H1 (cell line): ENCODE measurements at regions not wholly inside any gene's neighbourhood (a gene's known extent, or its start where the extent isn't known, plus 50 kb on each side); places are given as distances from the start of the nearest gene placed in this dataset.

Experiments used
- CTCF ChIA-PET: fragments of 300-600 bp; sonication (Branson Sonifier 250); formaldehyde crosslinking; loops from one replicate; lab custom pipeline; 2021; ENCODE audit not compliant: partially characterized antibody; lab: Charles Lee
- POLR2A ChIA-PET: fragments of 300-600 bp; sonication (Branson Sonifier 250); formaldehyde crosslinking; loops from one replicate; lab custom pipeline; 2021; ENCODE audit warnings: inconsistent platforms; ENCODE audit not compliant: partially characterized antibody; lab: Charles Lee
- DNase-seq, 2 experiments: peaks; one replicate each; pipeline versions ENCODE4 v3.0.0 to v3.0.0-alpha.2; 2010 to 2022; ENCODE audit warnings: low spot score in 2 of 2, low read depth in 1 of 2, mixed read lengths in 1 of 2
- FAIRE-seq: peaks from 2 replicates; lab custom pipeline; 2011; peaks lifted over from hg19 to GRCh38; lab: Jason Lieb, UNC
- H2AFZ ChIP-seq: 2 replicates; pipeline ENCODE4 v1.8.1; 2012; ENCODE audit warnings: low read length, inconsistent platforms
- H2AK5ac ChIP-seq: 2 replicates; pipeline ENCODE4 v1.6.1; 2013; ENCODE audit warnings: low read depth, low read length
- H2BK120ac ChIP-seq: replicated peaks from 2 replicates; pipeline ENCODE3; 2013; ENCODE audit warnings: low read depth, low read length, inconsistent platforms
- H2BK12ac ChIP-seq: 2 replicates; pipeline ENCODE4 v1.6.1; 2013; ENCODE audit warnings: low read depth, low read length
- H2BK15ac ChIP-seq: 2 replicates; pipeline ENCODE4 v1.6.1; 2013; ENCODE audit warnings: low read length
- H2BK20ac ChIP-seq: 2 replicates; pipeline ENCODE4 v1.6.1; 2013; ENCODE audit warnings: low read length
- H2BK5ac ChIP-seq: 2 replicates; pipeline ENCODE4 v1.6.1; 2013; ENCODE audit warnings: low read depth, low read length
- H3K14ac ChIP-seq: 2 replicates; pipeline ENCODE4 v1.6.1; 2013; ENCODE audit warnings: inconsistent platforms; ENCODE audit not compliant: insufficient read length
- H3K18ac ChIP-seq: 2 replicates; pipeline ENCODE4 v1.6.1; 2013; ENCODE audit warnings: low read length; ENCODE audit errors: extremely low read depth
- H3K23ac ChIP-seq: 2 replicates; pipeline ENCODE4 v1.6.1; 2013; ENCODE audit warnings: inconsistent platforms; ENCODE audit not compliant: insufficient read length
- H3K23me2 ChIP-seq: 2 replicates; pipeline ENCODE4 v1.6.1; 2013; ENCODE audit warnings: low read depth, low read length
- H3K27ac ChIP-seq: 2 replicates; pipeline ENCODE4 v1.6.1; 2011; ENCODE audit warnings: low read depth, low read length, inconsistent platforms
- H3K27me3 ChIP-seq, 4 experiments: replicated peaks in 1 of 4; 1 replicate in 1 of 4; 2 replicates in 3 of 4; pipeline versions ENCODE4 v1.6.1 to v1.8.1; 2011 to 2013; ENCODE audit warnings: low read length in 3 of 4, mild to moderate bottlenecking in 3 of 4, inconsistent platforms in 2 of 4, mixed read lengths in 2 of 4, moderate library complexity in 1 of 4; ENCODE audit not compliant: control insufficient read depth in 3 of 4, insufficient read depth in 3 of 4; ENCODE audit errors: extremely low read depth in 1 of 4
- H3K36me3 ChIP-seq, 4 experiments: 2 replicates each; pipeline versions ENCODE4 v1.6.1 to v1.8.1; 2011 to 2013; ENCODE audit warnings: mild to moderate bottlenecking in 4 of 4, low read length in 3 of 4, moderate library complexity in 2 of 4, control low read depth in 1 of 4, inconsistent platforms in 1 of 4; ENCODE audit not compliant: insufficient read depth in 4 of 4, control insufficient read depth in 2 of 4
- H3K4ac ChIP-seq: replicated peaks from 2 replicates; pipeline ENCODE3; 2013; ENCODE audit warnings: low read length, low read depth, mixed read lengths, inconsistent platforms; ENCODE audit not compliant: insufficient read length
- H3K4me1 ChIP-seq, 4 experiments: replicated peaks in 1 of 4; 1 replicate in 1 of 4; 2 replicates in 3 of 4; pipeline versions ENCODE4 v1.6.1 to v1.8.1; 2011 to 2013; ENCODE audit warnings: low read length in 3 of 4, inconsistent platforms in 2 of 4, mixed read lengths in 1 of 4; ENCODE audit not compliant: insufficient read depth in 4 of 4, control insufficient read depth in 3 of 4
- H3K4me2 ChIP-seq, 2 experiments: 2 replicates each; pipeline versions ENCODE4 v1.6.1 to v1.8.1; 2011 to 2013; ENCODE audit warnings: low read depth in 2 of 2, low read length in 2 of 2, control low read depth in 1 of 2, inconsistent platforms in 1 of 2, mild to moderate bottlenecking in 1 of 2; ENCODE audit not compliant: insufficient read depth in 1 of 2
- H3K4me3 ChIP-seq, 4 experiments: fragments of 200-600, 300-600 bp in 1 of 4; sonication (generic), shearing (Covaris generic), sonication (Bioruptor Twin) in 1 of 4; 2 replicates each; pipeline versions ENCODE4 v1.5.1 to v1.8.1; 2011 to 2016; ENCODE audit warnings: low read length in 4 of 4, low read depth in 3 of 4, control low read depth in 2 of 4, inconsistent platforms in 2 of 4, mild to moderate bottlenecking in 2 of 4, mixed read lengths in 1 of 4, moderate library complexity in 1 of 4; ENCODE audit not compliant: insufficient read depth in 2 of 4; ENCODE audit errors: extremely low read depth in 1 of 4
- H3K56ac ChIP-seq: replicated peaks from 2 replicates; pipeline ENCODE3; 2013; ENCODE audit warnings: low read depth, mild to moderate bottlenecking, mixed read lengths, low read length, inconsistent platforms; ENCODE audit not compliant: insufficient read length
- H3K79me1 ChIP-seq: 2 replicates; pipeline ENCODE4 v1.6.1; 2013; ENCODE audit warnings: low read depth, low read length, control low read depth
- H3K79me2 ChIP-seq, 2 experiments: 2 replicates each; pipeline versions ENCODE4 v1.6.1 to v1.8.1; 2012 to 2013; ENCODE audit warnings: low read length in 2 of 2, mild to moderate bottlenecking in 2 of 2, inconsistent platforms in 1 of 2; ENCODE audit not compliant: insufficient read depth in 2 of 2, control insufficient read depth in 1 of 2
- H3K9ac ChIP-seq, 4 experiments: replicated peaks in 1 of 4; 1 replicate in 1 of 4; 2 replicates in 3 of 4; pipeline versions ENCODE4 v1.6.1 to v1.8.1; 2011 to 2013; ENCODE audit warnings: low read depth in 3 of 4, low read length in 3 of 4, control low read depth in 2 of 4, mild to moderate bottlenecking in 2 of 4, moderate library complexity in 2 of 4, inconsistent platforms in 1 of 4; ENCODE audit errors: extremely low read depth in 1 of 4
- H3K9me3 ChIP-seq, 2 experiments: 2 replicates each; pipeline versions ENCODE4 v1.6.1 to v1.8.1; 2012 to 2013; ENCODE audit warnings: mild to moderate bottlenecking in 2 of 2, moderate library complexity in 2 of 2, control low read depth in 1 of 2, inconsistent platforms in 1 of 2, low read depth in 1 of 2, low read length in 1 of 2, mixed read lengths in 1 of 2; ENCODE audit not compliant: insufficient read depth in 2 of 2
- H4K20me1 ChIP-seq, 2 experiments: replicated peaks in 1 of 2; 2 replicates each; pipeline versions ENCODE3 to v1.8.1; 2011 to 2013; ENCODE audit warnings: inconsistent platforms in 2 of 2, low read length in 2 of 2, mild to moderate bottlenecking in 1 of 2; ENCODE audit not compliant: insufficient read depth in 2 of 2, control insufficient read depth in 1 of 2
- H4K5ac ChIP-seq: 2 replicates; pipeline ENCODE4 v1.6.1; 2013; ENCODE audit warnings: low read length, low read depth, mixed read lengths, inconsistent platforms; ENCODE audit not compliant: insufficient read length
- H4K8ac ChIP-seq: 2 replicates; pipeline ENCODE4 v1.8.0; 2013; ENCODE audit warnings: mild to moderate bottlenecking, moderate library complexity, low read length, inconsistent platforms; ENCODE audit not compliant: insufficient read depth; ENCODE audit errors: extremely low read depth
- H4K91ac ChIP-seq: replicated peaks from 2 replicates; pipeline ENCODE3; 2013; ENCODE audit warnings: low read length, mixed read lengths, inconsistent platforms; ENCODE audit not compliant: insufficient read length
- CEBPB ChIP-seq: IDR thresholded peaks from 2 replicates; pipeline ENCODE4 v1.6.1; 2012; ENCODE audit warnings: low read depth, low read length
- JUN ChIP-seq: IDR thresholded peaks from 2 replicates; pipeline ENCODE4 v1.6.1; 2011; ENCODE audit warnings: low read depth, mild to moderate bottlenecking, improper control_type of control experiment, low read length
- KDM4A ChIP-seq: IDR thresholded peaks from one replicate; pipeline ENCODE4 v1.7.1; 2012; ENCODE audit warnings: low read depth, mild to moderate bottlenecking, moderate library complexity, low read length, inconsistent platforms; ENCODE audit not compliant: severe bottlenecking
- MAFK ChIP-seq: IDR thresholded peaks from 2 replicates; pipeline ENCODE4 v1.6.1; 2012; ENCODE audit warnings: low read depth, mild to moderate bottlenecking, improper control_type of control experiment, low read length
- NANOG ChIP-seq: IDR thresholded peaks from 2 replicates; pipeline ENCODE4 v1.6.1; 2011; ENCODE audit warnings: low read length, low read depth, mild to moderate bottlenecking, inconsistent platforms; ENCODE audit not compliant: insufficient read depth, poor library complexity, severe bottlenecking
- RFX5 ChIP-seq: IDR thresholded peaks from 2 replicates; pipeline ENCODE4 v1.6.1; 2011; ENCODE audit warnings: low read depth, low read length, improper control_type of control experiment, borderline replicate concordance
- SAP30 ChIP-seq: fragments of 300-600 bp; sonication (generic); IDR thresholded peaks from 2 replicates; pipeline ENCODE4 v1.7.1; 2012; ENCODE audit warnings: low read length, moderate library complexity, mild to moderate bottlenecking, inconsistent platforms; ENCODE audit not compliant: insufficient read depth, insufficient replicate concordance
- SIN3A ChIP-seq, 2 experiments: IDR thresholded peaks in 1 of 2; conservative IDR thresholded peaks in 1 of 2; 2 replicates each; pipeline ENCODE4 v1.6.1; 2011 to 2012; ENCODE audit warnings: low read length in 2 of 2, improper control_type of control experiment in 1 of 2, low read depth in 1 of 2, mild to moderate bottlenecking in 1 of 2
- SRF ChIP-seq: IDR thresholded peaks from 2 replicates; pipeline ENCODE4 v1.6.1; 2011; ENCODE audit warnings: mild to moderate bottlenecking, low read depth, low read length, moderate library complexity
- TAF1 ChIP-seq: IDR thresholded peaks from 2 replicates; pipeline ENCODE4 v1.6.1; 2011; ENCODE audit warnings: mild to moderate bottlenecking, low read depth, low read length
- TCF12 ChIP-seq: IDR thresholded peaks from 2 replicates; pipeline ENCODE4 v1.6.1; 2011; ENCODE audit warnings: low read depth, mild to moderate bottlenecking, low read length
- WGBS, 2 experiments: shearing (Covaris generic) in 1 of 2; methylation state at CpG; one replicate each; pipeline versions ENCODE4 v1.1.6 to v1.1.7; 2013 to 2015; ENCODE audit warnings: low lambda C conversion rate in 2 of 2, mixed read lengths in 2 of 2, inconsistent platforms in 1 of 2, low coverage in 1 of 2, missing lambda C conversion rate in 1 of 2; ENCODE audit not compliant: insufficient replicate concordance in 2 of 2, insufficient coverage in 1 of 2, insufficient read length in 1 of 2; ENCODE audit errors: extremely low coverage in 1 of 2, missing lambda C conversion rate in 1 of 2; 5-methylcytosine and 5-hydroxymethylcytosine counted together
- TF ChIP-seq, protein P1 (sequence below): IDR thresholded peaks from 2 replicates; pipeline ENCODE4 v1.6.1; 2012; ENCODE audit warnings: inconsistent platforms

DNA sequence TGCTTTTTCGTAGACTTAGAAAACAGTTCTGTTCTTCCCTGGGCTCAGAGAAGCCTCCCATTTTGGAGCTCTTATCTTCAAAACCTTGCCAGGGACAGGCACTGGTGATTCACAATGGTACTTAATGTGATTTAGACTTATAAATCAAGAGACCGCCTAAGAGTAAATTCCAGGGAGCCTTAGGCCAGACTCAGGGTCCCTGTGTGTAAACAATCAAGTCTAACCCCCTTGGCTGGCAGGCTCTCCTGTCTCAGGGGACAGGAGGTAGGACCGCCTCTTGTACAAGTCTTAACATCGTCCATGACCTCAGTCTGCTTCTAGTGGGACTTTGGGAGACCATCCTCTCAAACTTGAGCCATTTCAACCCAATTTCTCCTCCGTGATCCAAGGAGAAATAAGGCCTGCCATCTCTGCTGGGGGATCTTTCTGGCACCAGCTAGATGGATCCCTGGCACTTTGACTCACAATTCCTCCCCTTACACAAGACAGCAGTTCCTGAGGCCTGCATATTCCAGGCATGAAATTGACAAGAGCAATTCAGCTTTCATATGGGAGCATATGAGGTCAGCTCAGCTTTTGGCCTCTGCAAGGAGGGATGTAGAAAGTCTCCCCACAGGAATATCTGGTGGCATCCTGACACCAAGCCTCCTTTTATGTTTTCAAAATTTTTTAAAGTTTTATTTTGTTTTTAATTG, 487.0 kb downstream of the TNS1 start:
- Histone ChIP-seq H3K18ac (no peak overlapping the region), H3K56ac (no peak overlapping the region), H2BK20ac (no peak overlapping the region), H3K9me3 (no peaks in the 10 kb centered on the region), H3K4me3 (no peak overlapping the region), H2BK12ac (no peak overlapping the region), H3K4me1 (peaks cover 0 to 3% (median 2%) of the 10 kb centered on the region in 4 experiments; a peak in 3 of 7 replicates), H2BK120ac (no peak overlapping the region), H2BK15ac (no peak overlapping the region), H3K36me3 (no peaks in the 10 kb centered on the region), H3K79me1 (no peaks in the 10 kb centered on the region), H2AFZ (no peak overlapping the region), H4K5ac (no peak overlapping the region), H2AK5ac (no peak overlapping the region), H4K20me1 (peaks cover 0 to 4% of the 10 kb centered on the region in 2 experiments), H3K4ac (no peak overlapping the region), H3K14ac (no peak overlapping the region), H3K4me2 (no peak overlapping the region), H3K27ac (no peak overlapping the region), H3K9ac (no peak overlapping the region), H2BK5ac (no peak overlapping the region), H4K8ac (no peak overlapping the region), H3K27me3 (no peaks in the 10 kb centered on the region), H3K23me2 (no peaks in the 10 kb centered on the region), H4K91ac (no peak overlapping the region), H3K79me2 (no peaks in the 10 kb centered on the region), H3K23ac (no peak overlapping the region)
- ChIA-PET CTCF (interaction anchor here (0.9 to 1.2 kb wide), 2 partner anchors 201 to 820 kb away, joined by 3 read pairs; partner anchors contain the start of gene IGFBP5), POLR2A (no interaction called here)
- FAIRE-seq (no peak), DNase-seq (no peak)
- WGBS, 2 experiments = 95% methylated on average over 5 of the region's 5 CpGs; no CpG with 5 or more reads in 1 of the 2 experiments
- TF ChIP-seq CEBPB (no peak), MAFK (no peak), TCF12 (no peak), SRF (no peak), SIN3A (conservative IDR thresholded peaks at IDR 0.05 in 1 of 2, IDR thresholded peaks at IDR 0.05 in 1 of 2; ENCODE audit: low read depth in 1 of 2, low read length in 2 of 2) (no peak), TAF1 (no peak), SAP30 (no peak), NANOG (no peak), KDM4A (no peak), JUN (no peak), RFX5 (no peak)
- TF ChIP-seq, protein P1, sequence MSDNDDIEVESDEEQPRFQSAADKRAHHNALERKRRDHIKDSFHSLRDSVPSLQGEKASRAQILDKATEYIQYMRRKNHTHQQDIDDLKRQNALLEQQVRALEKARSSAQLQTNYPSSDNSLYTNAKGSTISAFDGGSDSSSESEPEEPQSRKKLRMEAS = no peak
